GM19467 (cell line): ENCODE measurements at regions not wholly inside any gene's neighbourhood (a gene's known extent, or its start where the extent isn't known, plus 50 kb on each side); places are given as distances from the start of the nearest gene placed in this dataset.

Experiments used
- ATAC-seq: cut with Tn5 transposase; IDR thresholded peaks from one replicate; pipeline ENCODE4 v1.9.1; 2021; ENCODE audit warnings: mild to moderate bottlenecking, moderate library complexity; ENCODE audit not compliant: unreplicated experiment

DNA sequence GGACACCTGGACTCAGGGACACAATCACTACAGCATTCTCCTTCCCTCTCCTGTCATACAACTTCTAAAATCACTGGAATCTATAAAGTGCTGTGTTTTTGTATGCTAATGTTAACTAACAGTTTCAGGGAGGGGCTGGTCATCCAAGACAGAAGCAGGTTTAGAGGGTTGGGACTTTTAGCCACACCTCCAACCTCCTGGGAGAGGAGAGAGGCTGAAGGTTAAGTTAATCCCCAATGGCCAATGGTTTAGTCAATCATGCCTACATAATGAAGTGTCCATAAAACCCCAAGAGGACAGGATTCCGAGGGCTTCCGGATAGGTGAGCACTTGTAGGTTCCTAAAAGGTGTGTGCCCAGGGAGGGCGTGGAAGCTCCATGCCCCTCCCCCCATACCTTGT lies 219.3 kb upstream of the CTNNB1 start:
- no peak for ATAC-seq

DNA sequence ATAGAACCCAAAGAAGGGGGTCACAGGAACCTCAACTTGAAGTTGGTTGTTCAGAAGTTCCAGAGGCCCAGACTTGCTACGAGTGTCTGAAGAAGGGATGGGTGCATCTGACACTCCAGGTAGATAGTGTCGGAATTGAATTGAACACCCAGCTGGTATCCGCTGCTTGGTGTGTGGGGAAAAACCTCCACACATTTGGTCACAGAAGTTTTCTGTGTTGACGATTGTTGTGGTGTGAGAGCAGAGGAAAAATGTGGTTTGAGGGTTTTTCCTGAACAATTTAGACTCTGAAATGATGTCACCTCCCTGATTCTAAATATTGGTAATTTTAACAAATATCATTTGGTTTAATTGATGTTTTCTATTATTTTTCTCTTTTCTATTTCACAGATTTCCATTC lies 218.8 kb upstream of the CTNNB1 start:
- no peak for ATAC-seq

DNA sequence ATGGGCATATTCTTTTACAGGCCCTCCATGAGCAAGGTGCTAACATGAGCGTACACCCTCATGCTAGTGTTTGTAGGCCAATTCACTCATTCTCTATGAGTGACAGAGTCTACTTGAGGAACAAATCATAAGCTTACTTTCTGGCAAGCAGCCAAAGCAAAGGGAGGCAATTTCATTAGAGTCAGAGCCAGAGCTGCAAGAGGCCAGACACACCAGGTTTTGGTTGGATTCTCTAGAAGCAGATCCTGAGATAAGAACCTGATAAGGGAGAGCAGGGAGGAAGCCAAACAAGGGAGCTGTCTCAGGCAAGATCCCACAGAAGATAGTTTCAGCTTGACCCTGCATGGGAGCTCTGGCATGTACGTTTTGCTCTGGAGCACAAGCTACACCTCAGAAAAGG lies 214.1 kb upstream of the CTNNB1 start:
- ATAC-seq = no peak

DNA sequence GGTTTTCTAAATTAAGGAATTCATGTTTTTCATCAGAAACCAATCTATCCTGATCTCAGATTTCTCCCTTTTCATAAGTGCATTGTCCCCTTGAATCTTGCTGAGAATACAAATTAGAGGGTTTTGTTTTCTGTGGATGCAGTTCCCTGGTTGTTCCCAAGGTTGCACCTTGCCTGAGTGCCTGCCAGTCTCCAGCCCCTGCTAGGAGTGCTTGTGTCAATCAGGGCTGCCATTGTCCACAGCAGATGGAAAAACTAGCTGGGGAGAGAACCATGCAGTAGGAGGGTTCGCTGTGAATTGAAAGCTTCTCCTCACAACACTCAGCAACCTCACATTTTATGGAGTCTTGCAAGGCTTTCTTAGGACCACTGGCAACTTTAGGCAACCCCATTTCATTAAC lies 210.8 kb upstream of the CTNNB1 start:
- ATAC-seq = no peak

DNA sequence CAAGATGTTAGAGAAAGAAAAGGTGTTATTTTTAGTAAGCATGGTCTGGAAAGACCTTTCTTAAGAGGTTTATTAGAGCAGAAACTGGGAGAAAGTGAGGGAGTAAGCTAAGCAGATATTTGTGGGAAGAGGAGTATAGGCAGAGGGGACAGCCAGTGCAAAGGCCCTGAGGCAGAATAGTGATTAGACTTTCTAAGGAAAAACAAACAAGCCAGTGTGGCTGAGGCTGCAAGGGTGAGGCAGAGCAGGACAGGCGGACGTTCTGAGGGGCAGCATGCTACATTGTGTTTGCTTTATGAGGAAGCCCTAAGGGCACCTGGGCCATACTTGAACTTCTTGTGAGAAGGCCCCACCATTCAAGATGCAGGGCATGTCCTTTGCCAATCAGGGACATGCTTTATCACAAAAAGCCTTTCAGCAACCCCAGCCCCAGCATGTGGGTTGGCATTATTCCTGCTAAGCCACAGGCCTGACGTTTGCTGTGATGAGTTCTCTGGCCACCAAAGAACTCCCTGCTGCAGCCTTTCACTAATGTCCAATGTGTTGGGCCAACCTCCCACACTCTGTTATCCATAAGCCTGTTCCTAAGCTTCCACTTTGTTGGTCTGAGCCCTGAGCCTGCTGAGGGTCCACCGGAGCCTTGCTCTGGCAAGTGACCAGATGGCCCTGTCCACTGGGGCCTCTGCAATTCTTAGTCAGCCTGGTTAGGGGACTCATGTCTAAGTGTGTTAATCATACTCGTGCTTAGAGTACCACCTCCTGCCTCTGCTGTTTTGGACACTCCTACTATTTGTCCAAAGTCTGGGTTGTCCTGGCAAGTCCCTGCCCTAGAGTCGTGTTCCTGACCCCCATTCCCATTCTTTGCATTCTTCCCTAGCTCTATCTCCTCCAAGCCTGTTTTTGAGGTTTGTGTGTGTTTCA lies 209.9 kb upstream of the CTNNB1 start:
- ATAC-seq = no peak

DNA sequence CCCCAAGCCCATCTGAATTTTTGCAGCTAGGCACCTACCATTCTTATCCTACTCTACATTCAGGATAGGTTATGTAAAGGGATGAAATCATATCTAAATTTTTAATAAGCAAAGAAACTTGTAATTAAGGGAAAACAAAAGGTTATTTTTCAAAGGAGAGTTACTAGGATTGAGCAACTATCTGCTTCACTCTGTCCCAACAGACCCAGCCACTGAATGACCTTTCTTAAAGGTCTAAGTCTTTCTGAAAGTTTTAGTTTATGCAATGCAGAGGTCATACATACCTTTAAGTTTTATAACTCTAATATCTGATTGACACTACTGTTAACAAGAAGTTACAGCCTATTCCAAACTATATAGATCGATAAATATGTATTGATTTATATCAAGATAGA lies 209.2 kb upstream of the CTNNB1 start:
- ATAC-seq = no peak

DNA sequence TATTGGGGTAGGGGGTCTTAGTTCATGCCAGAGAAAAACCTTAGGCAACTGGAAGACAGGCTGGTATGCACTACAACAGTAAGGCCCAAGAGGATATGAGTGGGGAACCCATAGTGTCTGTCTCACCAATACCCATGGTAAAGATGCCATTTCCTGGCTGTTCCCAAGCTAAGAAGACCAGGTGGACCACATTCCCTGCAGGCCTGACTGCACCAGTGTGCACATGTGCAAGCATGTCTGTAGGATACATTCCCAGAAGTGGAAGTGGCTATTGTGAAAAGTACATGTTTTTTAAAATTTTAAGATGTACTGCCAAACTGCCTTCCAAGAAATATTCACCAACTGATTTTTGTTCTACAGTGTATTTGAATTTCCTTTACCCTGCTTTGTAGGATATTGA lies 207.3 kb upstream of the CTNNB1 start:
- no peak for ATAC-seq

DNA sequence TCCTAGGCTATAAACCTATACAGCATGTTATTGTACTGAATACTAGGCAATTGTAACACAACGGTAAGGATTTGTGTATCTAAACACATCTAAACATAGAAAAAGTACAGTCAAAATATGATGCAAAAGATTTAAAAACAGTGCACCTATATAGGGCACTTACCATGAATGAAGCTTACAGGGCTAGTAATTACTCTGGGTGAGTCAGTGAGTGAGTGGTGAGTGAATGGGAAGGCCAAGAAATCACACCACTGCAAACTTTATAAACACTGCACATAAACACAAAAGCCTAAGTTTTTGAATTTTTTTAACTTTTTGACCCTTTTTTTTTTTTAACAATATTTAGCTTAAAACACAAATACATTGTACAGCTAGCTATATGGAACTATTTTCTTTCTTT lies 204.7 kb upstream of the CTNNB1 start:
- ATAC-seq = no peak

DNA sequence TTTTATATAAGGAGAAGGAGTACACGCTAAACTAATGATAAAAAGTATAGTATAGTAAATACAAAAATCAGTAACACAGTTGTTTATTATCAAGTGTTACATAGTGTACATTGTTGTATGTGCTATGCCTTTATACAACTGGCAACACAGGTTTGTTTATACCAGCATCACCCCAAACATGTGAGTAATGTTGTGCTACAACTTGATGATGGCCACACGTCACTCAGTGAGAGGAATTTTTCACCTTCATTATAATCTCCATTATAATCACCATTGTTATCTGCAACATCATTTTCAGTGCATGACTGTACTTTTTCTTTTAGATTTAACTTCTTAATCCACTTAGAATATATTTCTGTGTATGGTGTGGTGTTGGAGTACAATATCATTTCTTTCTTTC lies 204.0 kb upstream of the CTNNB1 start:
- no peak for ATAC-seq

DNA sequence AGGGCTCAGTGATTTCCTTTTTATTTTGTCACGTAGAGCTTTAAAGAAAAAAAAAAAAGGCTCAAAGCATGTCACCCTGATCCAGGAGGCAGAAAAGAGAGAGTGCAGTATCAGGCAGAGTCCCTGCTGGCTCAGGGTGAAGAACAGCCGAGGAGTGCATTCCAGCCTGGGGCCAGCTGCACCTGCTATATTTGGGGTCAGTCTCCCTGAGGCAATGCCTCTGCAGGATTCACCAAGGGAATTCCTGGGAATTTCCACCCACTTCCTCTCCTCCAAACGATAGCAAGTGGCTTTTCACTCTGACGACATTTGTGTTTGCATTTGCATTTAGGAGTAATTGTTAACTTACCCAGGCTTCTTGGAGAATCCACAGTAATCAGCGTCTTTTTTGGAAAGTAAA lies 202.9 kb upstream of the CTNNB1 start:
- ATAC-seq = no peak

DNA sequence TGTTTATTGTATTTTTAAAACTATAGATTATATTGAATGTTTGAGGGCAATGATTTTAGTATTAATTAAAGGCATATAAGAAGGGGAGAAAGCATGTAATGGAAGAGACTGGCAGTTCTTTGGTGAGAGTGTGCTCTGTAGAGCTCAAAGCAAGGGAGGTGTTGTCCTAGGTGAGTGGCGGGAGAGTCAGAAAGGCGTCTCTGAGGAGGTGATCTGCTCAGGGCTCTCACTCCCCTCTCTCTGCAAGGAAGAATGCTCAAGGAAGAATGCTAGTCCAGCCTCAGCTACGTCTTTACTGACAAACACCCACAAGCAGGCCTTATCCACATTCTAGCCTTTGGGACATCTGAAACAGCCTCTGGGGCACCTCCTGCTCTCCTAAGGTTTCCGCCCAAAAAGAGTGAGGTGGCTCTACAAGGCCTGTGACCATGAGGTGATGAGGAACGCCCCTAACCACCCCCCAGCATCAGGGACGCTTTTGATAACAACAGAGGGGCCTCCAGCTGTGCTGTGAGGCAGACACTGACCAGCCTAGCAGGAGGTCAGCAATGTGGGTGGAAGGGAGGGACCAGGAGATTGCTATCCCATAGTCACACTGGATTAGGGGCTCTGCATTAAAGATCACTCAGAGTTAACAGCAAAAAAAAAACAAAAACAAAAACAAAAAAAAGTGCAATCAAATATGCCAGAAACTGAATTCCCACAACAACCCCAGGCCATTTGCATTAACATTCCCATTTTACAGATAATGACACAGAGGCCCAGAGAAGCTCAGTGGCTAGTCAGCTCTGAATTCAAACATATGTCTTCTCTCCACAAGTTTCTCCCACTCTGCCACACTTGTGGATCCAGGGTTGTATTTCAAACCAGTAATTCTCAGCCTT lies 202.2 kb upstream of the CTNNB1 start:
- no peak for ATAC-seq

DNA sequence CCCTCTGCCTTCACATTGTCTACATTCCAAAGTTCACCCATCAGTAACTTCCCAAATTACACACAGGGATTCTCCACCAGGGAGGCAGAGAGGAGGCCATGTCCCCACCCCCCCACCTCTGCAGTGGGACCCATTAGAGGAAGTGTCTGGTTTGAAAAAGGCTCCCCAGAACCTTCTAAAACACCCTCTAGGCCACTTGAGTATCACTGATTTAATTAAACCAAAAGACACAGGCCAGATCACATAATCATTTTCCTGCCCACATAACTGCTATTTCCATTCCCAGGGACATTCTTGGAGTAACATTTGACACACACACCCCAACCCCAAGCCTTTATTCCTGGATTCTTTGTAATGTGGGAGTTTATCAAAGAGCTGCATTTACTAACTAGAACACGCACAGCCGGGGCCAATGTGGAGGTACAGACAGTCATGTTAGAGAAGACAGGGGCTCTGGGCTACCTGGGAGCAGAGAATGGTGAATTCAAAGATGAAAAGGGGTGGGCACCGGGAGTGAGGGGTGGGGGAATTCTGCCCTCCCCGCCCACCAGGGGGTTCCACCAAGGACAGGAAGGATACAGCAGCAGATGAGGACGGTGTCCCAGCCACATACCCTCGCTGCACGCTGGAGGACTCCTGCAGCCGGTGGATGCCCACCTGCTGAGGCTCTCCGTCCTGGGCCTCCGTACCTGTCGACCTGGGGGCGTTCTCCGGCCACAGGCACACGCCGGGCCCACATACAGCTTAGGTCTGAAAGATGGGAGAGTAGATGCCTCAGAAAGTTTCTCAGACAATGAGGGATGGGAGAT lies 201.4 kb upstream of the CTNNB1 start:
- ATAC-seq = no peak

DNA sequence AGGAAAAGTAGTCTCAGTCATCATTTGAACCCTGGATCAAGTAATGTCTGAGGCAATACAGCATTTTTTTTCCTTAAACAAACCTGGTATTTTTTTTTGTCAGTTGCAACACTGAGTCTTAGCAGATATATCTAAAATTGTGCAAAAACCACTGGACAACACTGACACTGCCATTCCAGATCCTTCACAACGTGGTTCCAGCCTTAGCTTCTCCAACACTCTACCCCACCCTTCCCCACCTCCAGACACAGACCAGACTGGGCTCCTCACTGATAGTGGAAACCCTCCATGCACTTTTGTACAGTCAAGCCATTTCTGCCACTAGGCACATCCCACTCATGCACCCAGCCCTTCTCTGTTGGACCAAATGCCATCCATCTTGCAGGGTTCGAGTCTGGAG lies 199.6 kb upstream of the CTNNB1 start:
- no peak for ATAC-seq

DNA sequence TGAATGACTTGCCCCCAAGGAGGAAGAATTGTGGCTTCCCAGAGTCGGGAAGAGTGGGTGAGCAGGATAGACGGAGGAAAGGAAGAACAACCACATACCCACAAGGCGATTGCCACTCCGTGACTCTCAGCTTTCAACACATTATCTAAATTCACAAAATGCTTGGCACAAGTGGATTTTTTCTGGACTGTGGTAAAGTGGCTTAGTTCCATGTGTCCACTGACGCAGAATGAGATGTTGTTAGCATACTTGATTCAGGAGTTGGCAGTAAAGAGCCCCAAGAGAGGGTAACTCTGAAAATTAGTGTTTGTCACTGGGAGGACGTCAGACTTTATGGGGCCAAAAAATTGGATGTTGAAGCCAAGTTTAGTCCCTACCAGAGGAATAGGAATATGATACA lies 198.8 kb upstream of the CTNNB1 start:
- ATAC-seq = no peak

DNA sequence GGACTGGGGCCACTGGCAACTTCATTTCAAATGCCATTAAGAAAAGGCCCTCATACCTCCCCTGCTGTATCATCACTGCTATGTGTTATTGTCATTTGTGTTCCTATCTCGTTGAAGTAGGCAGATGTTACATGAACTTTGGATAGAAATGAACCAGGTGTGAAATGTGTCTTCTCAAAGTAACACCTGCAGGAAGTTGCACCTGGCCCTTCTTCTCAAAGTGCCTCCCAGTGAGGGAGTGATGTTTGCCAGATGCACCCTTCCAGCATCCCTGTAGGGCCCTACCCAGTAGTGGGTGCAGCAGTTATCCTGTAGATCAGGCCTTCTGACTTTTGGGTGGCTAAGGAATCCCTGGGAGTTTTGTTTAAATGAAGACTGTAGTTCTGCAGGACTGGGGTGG lies 197.7 kb upstream of the CTNNB1 start:
- no peak for ATAC-seq

DNA sequence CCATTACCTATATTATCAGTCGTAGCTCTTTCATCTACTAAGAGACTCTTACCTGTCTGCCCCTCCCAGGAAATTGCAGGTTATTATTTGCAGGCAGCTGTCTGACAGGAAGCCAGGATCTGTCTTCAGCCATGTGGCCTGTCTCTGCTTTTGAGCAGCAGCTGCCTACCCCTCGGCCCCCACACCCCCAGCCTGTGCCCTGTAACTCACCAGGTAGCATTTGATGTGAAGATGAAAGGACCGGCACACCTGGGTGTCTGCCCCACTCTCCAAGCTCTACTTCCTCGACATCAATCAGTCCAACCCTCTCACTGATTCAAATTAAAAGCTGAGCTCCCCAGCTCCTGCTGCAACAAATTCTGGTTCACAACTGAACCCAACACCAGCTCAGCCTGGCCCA lies 197.2 kb upstream of the CTNNB1 start:
- ATAC-seq = no peak

DNA sequence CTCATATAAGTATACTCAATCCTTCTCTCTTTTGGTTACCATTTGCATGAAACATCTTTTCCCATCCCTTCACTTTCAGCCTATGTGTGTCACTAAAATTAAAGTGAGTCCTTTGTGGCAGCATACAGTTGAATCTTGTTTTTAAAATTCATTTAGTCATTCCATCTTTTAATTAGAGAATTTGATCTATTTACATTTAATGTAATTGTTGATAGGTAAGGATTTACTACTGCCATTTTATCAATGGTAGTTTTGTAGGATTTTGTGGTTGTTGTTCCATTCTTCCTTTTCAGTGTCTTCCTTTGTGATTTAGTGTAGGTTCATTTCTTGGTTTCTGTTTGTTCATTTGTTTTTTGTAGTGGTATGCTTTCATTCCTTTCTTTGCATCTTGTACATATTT lies 191.9 kb upstream of the CTNNB1 start:
- no peak for ATAC-seq

DNA sequence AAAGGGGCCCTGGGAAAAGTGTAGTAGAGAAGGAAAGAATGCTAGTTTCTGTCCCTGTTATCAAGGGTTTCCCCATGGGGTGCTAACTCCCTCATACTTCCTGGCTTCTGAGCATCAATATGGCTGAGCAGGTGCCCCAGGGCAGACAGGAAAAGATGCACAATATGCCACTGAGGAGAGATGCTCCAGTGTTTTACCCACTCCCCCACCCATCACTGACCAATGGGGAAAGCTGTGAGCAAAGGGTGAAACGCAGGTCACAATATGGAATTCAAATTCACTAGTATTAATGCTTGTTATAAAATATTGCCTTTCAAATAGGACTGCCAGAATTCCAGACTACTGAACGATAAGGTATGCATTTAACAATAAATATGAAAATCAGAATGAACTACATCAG lies 187.5 kb upstream of the CTNNB1 start:
- no peak for ATAC-seq

DNA sequence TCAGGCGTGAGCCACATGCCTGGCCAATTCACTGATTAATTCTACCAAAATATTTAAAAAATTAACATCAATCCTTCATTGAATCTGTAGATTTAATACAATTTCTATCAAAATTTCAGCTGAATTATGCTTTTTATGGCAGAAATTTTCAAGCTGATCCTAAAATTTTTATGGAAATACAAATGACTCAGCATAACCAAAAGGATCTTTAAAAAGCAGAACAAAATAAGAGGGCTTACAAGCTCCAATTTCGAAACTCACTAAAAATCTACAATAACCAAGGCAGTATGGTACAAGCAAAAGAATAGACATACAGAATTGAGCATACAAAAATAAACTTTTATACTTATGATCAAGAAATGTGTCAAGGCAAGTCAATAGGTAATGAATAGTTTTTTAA lies 180.4 kb upstream of the CTNNB1 start:
- ATAC-seq = no peak

DNA sequence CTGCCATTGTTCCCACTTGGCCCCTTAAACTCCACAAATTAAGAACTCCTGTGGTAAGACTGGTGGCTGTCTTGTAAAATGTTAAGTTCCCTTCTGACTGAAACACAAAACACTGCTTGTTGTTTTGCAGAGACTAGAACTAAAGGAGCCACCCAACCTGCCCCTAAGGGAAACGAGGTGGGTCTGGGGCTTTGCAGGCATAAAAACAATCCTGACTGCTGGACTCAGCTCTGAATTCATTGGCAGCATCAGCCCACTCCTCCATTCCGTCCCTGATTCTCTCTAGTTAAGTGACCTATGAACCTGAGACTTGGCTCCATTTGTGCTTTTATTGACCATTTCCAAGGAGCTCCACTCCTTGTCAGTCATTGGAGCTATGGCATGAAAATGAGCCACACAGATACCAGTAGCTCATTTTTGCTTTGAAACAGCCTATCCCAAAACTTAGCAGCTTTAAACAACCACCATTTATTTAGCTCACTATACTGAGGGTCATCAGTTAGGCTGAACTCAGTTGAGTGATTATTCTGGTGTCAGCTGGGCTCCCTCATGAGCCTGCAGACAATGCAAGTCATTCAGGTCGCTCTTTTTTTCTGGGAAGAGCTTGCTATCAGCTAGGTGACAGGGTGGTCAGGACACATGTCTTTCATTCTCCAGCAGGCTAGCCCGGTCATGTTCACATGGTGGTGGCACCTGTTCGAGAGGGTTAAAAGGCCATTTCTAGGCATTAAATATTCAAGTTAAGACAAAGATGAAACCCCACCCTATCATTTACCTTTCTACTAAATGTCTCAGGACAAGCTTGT lies 175.1 kb upstream of the CTNNB1 start:
- no peak for ATAC-seq
